GM18511 (cell line): ENCODE measurements at regions not wholly inside any gene's neighbourhood (a gene's known extent, or its start where the extent isn't known, plus 50 kb on each side); places are given as distances from the start of the nearest gene placed in this dataset.
A peak's percentile ranks its signal among the peaks of the same experiment; 100 is the strongest.
"Not testable (repeated sequence)": the region's sequence is repeated elsewhere in the genome, so short reads cannot be mapped to it uniquely, and the experiment has no call there.

Experiments
- ATAC-seq: cut with Tn5 transposase; IDR thresholded peaks from one replicate; pipeline ENCODE4 v1.9.1; 2021; ENCODE audit warnings: mild to moderate bottlenecking, moderate library complexity; ENCODE audit not compliant: unreplicated experiment

DNA sequence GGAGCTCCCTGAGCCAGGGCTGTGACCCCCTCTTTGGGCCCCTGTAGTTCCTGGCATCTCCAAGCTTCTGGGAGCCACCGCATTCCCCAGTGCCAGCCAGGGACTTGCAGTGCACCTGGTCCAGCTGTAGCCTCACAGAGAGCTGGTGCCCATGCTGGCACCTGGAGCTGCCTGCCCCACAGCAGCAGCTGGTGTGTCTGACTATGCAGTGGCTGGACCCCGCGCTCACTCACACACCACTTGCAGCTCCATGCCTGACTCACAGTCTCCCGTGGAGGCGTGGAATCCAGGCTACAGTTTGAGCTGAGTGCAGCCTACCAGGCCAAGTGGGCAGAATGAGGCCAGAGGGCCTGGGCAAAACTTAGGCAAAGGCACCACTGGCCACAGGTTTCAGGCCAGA lies 102.2 kb upstream of the NAMPT start:
- no peak for ATAC-seq

DNA sequence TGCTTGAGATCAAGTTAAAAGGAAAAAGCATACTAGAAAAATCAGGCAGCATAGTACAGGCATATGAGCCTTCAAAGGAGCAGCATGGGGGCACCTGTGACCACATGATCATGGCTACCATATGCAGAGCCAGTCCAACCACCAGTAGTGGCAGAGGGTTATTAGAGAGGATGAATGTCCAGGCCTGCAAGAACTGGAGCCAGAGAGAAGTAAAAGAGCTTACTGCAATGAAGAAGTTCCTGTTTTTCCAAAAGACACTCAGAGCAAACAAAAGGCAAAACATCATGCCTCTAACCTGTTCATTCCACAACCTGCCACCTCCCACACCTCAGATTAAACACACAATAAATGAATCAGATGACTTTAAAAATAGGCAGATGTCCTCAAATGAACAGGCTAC lies 99.6 kb upstream of the NAMPT start:
- ATAC-seq: no peak

DNA sequence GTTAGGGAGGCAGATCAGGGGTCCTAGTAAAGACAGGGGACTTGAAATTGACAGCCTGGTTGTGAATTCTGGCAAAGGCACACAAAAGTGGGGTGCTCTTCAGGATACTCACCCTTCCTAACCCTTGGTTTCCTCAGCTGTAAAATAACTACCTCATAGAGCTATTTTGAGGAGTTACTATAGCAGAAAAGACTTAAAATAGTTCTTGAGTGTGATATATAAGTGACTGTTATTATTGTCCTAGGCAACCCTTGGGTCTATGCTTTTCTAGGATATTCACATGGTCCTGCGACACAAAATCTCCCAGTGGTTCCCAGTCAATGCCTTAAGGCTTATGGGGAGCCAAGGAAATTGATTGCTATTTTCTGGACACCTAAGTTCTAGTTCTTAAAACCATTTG lies 98.1 kb upstream of the NAMPT start:
- no peak for ATAC-seq

DNA sequence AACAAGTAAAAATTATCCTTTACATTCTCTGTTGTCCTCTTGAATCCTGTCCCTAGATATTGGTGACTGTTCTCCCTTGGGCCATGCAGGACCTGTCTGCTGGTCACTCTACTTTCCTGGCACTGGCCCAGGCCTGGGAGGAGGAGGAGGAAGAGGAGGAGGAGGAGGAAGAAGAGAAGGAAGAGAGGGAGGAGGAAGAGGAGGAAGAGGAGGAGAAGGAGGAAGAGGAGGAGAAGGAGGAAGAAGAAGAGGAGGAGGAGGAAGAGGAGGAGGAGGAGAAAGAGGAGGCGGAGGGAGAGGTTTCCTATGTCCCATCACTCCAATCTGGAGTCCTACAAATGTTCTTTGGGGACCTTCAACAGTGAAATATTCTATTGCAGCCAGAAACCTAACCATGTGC lies 97.3 kb upstream of the NAMPT start:
- no peak for ATAC-seq

DNA sequence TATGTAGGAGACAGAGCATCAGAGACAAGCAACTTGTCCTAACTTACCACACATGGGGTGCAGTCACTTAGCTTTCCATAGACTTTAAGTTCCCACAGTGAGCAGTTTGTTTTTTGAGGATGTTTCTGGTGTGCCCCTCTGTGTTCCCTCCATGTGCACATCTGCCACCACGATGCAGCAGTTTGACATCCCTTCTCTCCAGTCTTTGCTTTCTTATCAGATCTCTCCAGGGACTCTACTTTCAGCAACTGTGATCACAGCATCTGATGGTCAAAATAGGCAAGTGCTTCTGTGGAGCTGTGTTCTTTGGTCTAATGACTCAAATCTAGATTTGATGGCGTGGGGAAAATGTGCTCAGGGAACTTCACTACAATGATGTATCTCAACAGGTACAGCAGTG lies 96.5 kb upstream of the NAMPT start:
- ATAC-seq: no peak

DNA sequence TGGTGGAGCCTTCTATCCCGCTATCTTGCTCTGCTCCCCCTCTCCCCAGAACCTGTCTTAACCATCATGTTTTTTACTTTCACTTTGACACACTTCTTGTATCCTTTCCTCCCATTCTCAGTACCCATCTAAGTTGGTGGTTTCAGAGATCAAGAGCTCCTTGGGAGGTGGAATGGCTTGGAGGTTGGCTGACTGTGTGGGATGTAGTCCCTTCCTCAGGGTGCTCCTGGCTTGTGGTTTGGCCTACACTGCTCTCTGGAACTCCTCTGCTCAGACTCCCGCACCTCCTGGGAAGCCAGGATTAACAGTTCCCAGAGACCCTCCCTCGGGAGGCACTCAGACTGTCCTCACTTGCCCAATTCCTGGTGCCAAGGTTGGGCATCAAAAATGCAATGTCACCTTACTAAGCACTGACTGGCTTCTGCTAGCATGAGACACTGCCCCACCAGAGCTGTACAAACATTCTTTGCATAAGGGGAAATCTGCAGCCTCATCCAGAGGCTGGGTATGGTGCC lies 93.1 kb upstream of the NAMPT start:
- ATAC-seq: no peak

DNA sequence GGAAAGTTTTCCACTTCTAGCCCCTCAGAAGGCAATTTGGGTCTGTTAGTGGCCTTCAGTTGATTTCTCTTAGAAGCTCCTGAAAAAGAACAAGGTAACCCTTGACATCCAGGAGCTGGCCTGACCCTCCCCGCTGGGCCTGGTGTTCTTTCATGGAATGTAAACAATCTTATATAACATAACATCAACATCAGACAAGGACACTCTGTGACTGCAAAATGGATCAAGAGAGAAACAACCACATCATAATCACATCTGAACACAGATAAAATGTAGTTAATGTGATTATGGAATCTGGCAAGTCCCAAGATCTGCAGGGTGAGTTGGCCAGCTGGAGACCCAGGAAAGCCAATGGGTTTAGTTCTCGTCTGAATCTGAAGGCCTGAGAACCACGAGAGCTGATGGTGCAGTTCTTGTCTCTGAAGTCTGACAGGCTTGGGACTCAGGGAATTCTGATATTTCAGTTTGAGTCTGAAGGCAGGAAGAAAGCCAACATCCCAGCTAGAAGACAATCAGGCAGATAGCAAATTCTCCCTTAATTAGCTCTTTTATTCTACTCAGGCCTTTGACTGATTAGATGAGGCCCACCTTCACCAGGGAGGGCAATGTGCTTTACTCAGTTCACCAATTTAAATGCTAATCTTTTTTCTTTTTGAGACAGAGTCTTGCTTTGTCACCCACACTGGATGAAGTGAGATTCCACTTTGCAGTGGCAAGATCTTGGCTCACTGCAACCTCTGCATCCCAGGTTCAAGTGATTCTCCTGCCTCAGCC lies 91.4 kb upstream of the NAMPT start:
- no peak for ATAC-seq

DNA sequence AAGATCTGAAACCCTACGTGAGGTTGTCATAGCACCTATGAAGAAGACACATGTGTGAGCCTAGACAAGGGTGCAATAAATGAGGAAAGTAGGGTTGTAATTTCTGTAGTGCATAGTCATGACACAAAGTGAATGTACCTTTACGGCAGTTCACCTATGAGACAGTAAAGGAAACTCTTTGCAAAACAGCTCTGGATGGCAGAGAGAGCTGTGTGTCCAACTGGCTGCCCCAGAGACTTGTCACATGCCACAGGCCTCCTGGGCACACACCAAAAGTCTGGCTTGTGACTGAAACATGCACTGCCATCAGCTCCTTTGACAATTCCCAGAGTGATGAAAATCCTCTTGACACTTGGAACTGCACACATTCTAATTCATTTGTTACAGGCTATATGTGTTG lies 90.7 kb upstream of the NAMPT start:
- no peak for ATAC-seq

DNA sequence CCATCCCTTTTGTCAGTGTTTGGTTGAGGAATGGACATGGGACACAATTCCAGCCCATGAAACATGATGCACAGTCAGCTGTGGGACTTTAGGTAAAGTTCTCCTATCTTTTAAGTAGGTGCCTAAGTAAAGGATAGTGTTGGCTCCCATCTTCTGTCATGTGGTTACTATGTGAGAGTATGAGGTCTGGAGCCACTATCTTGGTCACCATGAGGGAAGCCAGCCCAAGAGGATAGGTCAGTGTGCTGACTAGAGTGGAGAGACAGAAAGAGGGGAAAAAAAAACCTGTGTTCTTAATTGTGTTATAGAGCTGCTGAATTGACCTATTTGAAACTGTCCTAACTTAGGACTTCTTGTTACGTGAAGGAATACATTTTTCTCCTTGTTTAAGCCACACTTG lies 89.7 kb upstream of the NAMPT start:
- ATAC-seq: no peak

DNA sequence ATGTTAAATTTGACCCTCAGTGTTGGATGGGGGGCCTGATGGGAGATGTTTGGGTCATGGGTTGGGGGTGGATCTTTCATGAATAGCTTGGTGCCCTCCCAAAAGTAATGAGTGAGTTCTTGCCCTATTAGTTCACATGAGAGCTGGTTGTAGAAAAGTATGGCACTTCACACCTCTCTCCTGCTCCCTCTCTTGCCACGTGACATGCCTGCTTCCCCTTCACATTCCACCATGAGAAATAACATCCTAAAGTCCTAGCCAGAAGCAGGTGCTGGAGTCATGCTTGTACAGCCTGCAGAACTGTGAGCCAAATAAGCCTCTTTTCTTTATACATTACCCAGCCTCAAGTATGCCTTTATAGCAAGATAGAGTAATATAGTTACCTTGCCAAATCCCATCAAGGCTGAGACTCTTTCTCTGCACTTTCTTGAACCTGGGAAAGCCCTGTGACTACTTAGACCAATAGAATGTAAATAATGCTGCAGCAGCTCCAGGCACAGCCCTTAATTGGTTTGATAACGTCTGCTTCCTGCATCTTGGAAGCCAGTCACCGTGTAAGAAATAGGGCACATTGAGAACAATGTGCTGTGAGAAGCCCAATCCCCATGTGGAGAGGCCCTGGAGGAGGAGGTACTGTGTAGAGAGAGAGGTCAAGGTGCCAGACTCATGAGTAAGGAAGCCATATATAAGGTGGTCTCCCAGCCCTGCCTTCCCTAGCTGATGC lies 88.0 kb upstream of the NAMPT start:
- no peak for ATAC-seq

DNA sequence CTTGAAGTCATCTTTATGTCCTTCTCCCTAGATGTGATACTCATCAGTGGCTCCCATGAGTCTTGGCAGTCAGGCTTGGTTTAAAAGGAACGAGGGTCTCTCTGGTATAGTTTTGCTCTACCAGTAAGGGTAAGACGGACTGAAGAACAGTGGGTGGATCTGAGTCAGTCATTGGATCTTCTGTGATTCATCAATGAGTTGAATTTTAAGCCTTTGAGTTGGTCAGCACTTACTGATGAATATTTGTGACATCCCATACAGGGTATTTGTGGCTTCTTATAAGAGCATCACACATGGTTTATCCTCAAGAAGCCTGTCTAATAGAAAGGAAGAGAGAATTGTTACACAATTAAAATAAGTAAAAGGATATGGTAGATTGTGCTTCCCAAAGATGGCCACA lies 87.3 kb upstream of the NAMPT start:
- ATAC-seq: no peak

DNA sequence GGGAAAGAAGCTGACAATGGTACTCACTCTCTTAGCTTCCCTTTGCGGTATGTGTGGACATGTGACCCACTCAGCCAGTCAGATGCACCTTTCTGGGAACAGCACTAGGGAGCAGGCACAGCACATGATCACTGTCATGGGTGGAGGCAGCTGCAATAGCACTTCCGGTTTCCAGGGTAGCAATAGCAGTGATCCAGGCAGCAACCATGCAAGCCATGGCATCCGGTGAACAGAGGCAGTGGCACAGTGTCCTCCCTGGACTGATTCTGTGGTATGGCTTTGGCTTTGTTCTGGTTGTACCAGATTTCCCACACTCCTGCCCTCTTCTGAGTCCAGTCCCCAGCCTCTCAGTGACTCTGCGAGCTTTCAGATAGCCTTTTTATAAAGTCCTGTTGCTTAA lies 86.8 kb upstream of the NAMPT start:
- no peak for ATAC-seq

DNA sequence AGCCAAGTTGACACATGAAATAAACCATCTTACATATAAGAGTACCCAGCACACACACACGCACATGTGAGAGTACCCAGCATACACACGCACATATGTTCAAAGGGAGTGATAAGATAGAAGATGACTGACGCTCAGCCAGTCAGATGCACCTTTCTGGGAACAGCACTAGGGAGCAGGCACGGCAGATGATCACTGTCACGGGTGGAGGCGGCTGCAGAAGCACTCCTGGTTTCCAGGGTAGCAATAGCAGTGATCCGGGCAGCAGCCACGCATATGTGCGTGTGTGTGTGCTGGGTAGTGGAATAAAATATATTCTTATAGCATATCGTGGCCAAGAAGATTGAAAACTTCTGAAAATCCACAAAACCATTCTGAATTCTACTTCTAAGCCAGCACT lies 85.8 kb upstream of the NAMPT start:
- no peak for ATAC-seq

DNA sequence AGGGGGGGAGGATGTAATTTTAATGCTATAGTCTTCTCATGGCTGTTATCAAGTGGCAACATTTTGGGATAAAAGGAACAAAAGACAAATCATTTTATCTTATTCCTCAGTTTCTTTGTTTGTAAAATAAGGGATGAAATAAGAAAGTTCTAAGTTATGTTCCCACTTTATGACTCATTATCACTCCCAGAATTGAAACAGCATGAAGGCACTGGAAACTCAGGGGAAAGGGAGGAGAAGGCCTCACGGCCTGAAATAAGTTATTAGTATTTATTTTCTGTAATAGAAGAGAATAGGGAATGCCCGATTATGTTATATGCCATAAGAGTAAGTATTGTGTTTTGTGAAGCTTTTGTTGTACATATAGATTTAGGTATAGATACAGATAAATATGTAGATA lies 85.0 kb upstream of the NAMPT start:
- ATAC-seq: no peak

DNA sequence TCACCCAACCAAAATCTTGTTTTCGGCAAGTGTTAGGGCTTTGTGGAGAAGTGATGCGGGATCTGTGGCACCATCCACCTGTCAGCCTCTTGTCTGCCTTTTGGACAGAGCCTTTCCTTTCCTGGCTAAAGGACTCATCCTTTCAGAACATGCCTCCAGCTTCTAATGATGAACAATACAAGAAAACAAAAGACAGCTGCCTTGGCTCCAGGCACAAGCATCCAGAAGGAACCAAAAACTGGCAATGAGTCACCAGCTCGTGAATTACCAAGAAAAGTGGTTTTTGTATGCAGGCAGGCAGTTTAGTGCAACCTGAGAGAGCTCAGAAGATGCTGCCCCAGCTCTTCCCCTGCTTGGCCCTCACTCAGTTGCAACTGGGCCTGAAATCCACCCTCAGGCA lies 84.6 kb upstream of the NAMPT start:
- no peak for ATAC-seq

DNA sequence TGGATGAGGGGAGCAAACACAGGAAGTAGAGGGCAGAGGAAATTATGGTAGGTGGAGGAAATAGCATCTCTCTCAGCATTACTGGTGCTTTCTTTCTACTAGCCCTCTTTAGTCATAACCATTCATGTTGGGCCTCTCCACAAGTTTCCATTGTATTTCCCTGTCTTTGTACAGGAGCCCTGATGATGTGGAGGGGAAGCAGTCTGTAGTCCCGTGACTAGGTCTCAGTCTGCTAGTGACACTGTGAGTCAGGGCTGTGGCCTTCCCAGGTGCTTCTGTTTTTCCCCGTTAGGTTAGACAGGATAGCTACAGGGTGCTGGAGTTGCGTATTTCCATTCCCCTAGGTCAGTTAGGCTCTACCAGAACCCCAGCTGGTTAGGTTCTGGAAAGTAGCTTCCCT lies 82.9 kb upstream of the NAMPT start:
- no peak for ATAC-seq

DNA sequence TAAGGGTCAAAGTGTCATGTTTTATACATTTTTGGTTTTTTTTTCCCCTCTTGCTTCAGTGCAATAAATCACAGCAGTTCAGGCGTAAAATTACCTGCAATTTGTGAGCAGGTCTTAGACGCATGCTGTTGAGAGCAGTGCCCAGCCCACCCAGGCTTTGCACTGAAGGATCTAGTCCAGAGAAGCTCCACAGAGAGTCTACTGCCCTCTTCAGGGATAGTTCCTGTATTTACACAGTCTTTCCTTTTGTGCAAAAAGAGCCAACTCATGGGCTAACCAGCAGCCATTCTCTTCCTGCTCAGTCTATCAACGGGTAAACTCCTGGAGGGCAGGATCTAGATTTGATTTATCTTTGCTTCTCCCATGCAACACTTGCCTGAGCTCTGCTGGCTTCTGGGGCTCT lies 82.2 kb upstream of the NAMPT start:
- no peak for ATAC-seq

DNA sequence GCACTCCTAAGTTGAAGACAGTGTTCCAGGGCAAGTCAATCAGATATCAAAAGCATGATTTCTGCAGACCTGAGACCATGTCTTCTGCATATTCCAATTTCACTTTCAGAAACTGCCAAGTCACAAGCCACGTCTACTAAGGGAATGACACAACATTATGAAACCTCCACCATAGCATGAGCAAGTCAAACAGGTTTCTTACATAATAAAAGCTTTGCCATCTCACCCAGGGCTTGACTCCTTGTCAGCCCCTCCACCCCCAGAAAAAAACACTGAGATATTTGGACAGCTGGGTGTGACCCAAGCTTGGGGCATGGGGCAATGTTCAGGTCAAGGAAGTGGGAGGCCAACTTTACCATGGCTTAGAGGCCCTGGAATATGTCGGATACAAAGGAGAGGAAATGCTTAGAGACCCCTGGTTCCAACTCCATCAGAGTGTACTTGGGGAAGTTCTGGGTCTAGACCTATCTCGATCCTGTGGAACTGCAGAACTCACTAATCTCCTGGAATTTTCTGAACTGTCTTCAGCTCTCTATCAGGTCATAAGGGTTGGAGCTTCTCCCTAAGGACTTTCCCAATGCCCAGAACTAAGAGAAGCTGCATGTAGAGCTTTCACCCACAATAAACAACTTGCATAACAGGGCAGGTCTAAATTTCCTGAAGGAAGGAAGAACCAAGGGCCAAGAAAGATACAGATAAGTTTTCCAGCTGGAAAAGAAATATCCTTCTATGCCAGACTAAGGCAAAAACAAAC lies 80.6 kb upstream of the NAMPT start:
- ATAC-seq: peak; percentile 83

DNA sequence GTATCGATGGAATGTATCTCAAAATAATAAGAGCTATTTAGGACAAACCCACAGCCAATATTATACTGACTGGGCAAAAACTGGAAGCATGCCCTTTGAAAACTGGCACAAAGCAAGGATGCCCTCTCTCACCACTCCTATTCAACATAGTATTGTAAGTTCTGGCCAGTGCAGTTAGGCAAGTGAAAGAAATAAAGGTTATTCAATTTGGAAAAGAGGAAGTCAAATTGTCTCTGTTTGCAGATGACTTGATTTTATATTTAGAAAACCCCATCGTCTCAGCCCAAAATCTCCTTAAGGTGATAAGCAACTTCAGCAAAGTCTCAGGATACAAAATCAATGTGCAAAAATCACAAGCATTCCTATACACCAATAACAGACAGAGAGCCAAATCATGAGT lies 77.7 kb upstream of the NAMPT start:
- ATAC-seq: not testable (repeated sequence)

DNA sequence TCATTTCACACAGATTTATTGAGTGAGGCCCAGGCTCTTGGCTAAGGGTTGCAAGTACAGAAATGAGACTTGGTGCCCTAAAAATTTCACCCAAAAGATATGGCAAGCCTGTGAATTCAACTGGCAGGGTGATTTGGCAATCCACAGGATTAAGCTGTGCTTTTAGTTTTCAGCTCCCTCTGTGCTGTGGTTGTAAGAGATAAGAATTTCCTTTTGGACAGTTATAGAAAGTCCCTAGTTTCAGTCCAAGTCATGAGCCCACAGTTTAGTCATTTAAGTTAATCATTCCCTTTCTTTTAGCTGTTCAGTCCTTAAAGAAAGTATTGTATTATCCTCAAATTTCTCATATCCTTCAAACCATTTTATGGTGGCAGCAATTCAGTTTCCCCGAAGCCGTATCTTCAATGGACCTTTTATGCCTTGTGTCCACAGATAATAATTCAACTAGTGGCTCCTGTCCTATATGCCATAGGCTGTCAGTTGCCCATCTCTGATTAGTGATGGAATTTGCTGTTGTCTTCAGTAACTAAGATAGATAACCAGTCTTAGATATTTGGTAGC lies 73.4 kb upstream of the NAMPT start:
- peak; percentile 83 for ATAC-seq

DNA sequence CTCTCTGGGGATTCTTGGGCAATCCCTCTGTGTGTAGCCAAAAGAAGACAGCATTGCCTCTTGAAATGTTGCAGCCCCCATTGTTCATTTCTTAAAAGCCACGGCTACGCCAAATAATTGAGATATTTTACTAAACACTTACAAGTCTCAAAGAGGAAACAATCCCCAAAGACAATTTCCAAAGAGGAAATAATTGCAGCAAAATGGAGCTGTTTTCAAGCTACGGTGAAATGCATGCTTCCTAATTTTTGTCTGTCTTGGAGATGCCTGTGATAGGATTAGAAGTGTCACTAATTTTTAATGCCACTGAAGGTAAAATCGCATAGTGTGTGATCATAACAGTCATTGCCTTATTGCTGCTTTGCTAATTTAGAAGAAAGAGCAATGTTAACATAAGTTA lies 72.9 kb upstream of the NAMPT start:
- no peak for ATAC-seq
